Left lung (tissue), 4 donors: ENCODE measurements at regions not wholly inside any gene's neighbourhood (a gene's known extent, or its start where the extent isn't known, plus 50 kb on each side); places are given as distances from the start of the nearest gene placed in this dataset.
A peak's percentile ranks its signal among the peaks of the same experiment; 100 is the strongest.

Experiments used
- ATAC-seq: fragments of 200-7000 bp; cut with Tn5 transposase; one replicate; pipeline ENCODE4 v1.9.1; 2020; ENCODE audit warnings: moderate library complexity
- DNase-seq, 4 donors: peaks; one replicate each; pipeline ENCODE4 v3.0.0-alpha.2; 2013 to 2020
- H3K27ac ChIP-seq, 2 donors: fragments of 200-600 bp; sonication (generic) in 1 of 2; one replicate each; pipeline versions ENCODE4 v1.5.0 to v1.8.0; 2020 to 2021
- H3K27me3 ChIP-seq, 2 donors: fragments of 200-600 bp; sonication (generic) in 1 of 2; one replicate each; pipeline versions ENCODE4 v1.5.0 to v1.8.0; 2020 to 2021
- H3K36me3 ChIP-seq, 2 donors: fragments of 200-600 bp; sonication (generic) in 1 of 2; one replicate each; pipeline versions ENCODE4 v1.5.0 to v1.8.0; 2020 to 2021
- H3K4me1 ChIP-seq, 2 donors: fragments of 200-600 bp; one replicate each; pipeline ENCODE4 v1.8.0; 2021
- H3K4me3 ChIP-seq, 2 donors: fragments of 200-600 bp; sonication (generic) in 1 of 2; one replicate each; pipeline versions ENCODE4 v1.5.0 to v1.8.0; 2020 to 2021; ENCODE audit warnings: mild to moderate bottlenecking in 1 of 2
- H3K9me3 ChIP-seq, 2 donors: fragments of 200-600 bp; sonication (generic) in 1 of 2; one replicate each; pipeline versions ENCODE4 v1.5.0 to v1.8.0; 2020 to 2021
- intact Hi-C, 2 donors: fragments of 100-400 bp; cut with DNase I; formaldehyde crosslinking; loops; one replicate each; pipeline versions ENCODE4 v1.11.2 to v1.14.2; 2022
- TF ChIP-seq, protein P1 (sequence below), 2 donors: fragments of 200-600 bp; sonication (generic) in 1 of 2; IDR thresholded peaks; one replicate each; pipeline versions ENCODE4 v1.5.0 to v1.8.0; 2021; ENCODE audit warnings: antibody characterized with exemption in 2 of 2
- donor health status: DM: no; HTN: yes; CAD: no.
- donor health status: DM: no; HTN: no; CAD: no.

GRCh38 chr7:115441033-115441432 is 519.1 kb downstream of the MDFIC start:
- H3K27me3 ChIP-seq, result no peaks in the 10 kb centered on the region
- no peak for DNase-seq
- intact Hi-C loops, result no loop called here
- TF ChIP-seq, protein P1, sequence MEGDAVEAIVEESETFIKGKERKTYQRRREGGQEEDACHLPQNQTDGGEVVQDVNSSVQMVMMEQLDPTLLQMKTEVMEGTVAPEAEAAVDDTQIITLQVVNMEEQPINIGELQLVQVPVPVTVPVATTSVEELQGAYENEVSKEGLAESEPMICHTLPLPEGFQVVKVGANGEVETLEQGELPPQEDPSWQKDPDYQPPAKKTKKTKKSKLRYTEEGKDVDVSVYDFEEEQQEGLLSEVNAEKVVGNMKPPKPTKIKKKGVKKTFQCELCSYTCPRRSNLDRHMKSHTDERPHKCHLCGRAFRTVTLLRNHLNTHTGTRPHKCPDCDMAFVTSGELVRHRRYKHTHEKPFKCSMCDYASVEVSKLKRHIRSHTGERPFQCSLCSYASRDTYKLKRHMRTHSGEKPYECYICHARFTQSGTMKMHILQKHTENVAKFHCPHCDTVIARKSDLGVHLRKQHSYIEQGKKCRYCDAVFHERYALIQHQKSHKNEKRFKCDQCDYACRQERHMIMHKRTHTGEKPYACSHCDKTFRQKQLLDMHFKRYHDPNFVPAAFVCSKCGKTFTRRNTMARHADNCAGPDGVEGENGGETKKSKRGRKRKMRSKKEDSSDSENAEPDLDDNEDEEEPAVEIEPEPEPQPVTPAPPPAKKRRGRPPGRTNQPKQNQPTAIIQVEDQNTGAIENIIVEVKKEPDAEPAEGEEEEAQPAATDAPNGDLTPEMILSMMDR (IDR thresholded peaks at IDR 0.05), result no peak
- no peak overlapping the region for H3K27ac ChIP-seq
- no peak for ATAC-seq
- H3K9me3 ChIP-seq, result peaks cover 0 to 3% of the 10 kb centered on the region in 2 donors
- H3K4me1 ChIP-seq, result no peaks in the 10 kb centered on the region
- no peak overlapping the region for H3K4me3 ChIP-seq
- no peaks in the 10 kb centered on the region for H3K36me3 ChIP-seq

- no peaks in the 10 kb centered on the region for H3K36me3 ChIP-seq
- TF ChIP-seq, protein P1 (IDR thresholded peaks at IDR 0.05), result no peak
- DNase-seq (no peak), ATAC-seq (no peak)
- intact Hi-C loops, result no loop called here
- H3K9me3 ChIP-seq, result peaks cover 0 to 3% of the 10 kb centered on the region in 2 donors
- no peaks in the 10 kb centered on the region for H3K27me3 ChIP-seq
- H3K4me1 ChIP-seq, result no peaks in the 10 kb centered on the region
- H3K27ac ChIP-seq, result no peak overlapping the region
- no peak overlapping the region for H3K4me3 ChIP-seq
These were observed 513.3 kb downstream of the MDFIC start for GRCh38 chr7:115435178-115435577.

- Histone ChIP-seq H3K36me3 (no peaks in the 10 kb centered on the region), H3K9me3 (no peaks in the 10 kb centered on the region), H3K27ac (no peak overlapping the region), H3K4me3 (no peak overlapping the region), H3K27me3 (no peaks in the 10 kb centered on the region), H3K4me1 (no peaks in the 10 kb centered on the region)
- DNase-seq, result no peak
- intact Hi-C loops, result no loop called here
- TF ChIP-seq, protein P1 (IDR thresholded peaks at IDR 0.05), result no peak
- ATAC-seq, result no peak
These were observed 508.0 kb downstream of the MDFIC start for GRCh38 chr7:115429918-115430317.

DNA sequence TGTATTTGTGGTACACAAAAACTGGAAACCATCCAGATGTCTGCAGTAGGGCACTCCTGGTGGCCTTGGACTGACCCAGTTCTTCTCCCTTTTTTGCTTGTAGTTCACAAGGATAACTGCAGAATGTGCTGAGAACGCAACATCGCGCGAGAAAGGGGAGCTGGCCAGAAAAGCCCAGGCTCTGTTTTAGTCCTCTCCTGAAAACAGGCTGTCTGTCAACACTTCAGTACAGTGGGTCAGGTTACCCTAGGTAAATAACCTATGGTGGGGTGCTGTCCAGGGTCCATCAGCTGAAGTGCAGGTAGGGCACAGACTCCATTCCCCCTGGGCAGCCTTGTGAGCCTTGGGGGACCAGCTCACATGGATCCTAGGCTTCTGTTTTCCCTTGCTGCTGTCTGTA is 495.8 kb downstream of the MDFIC start:
- Histone ChIP-seq H3K36me3 (no peaks in the 10 kb centered on the region), H3K4me3 (no peak overlapping the region), H3K4me1 (no peaks in the 10 kb centered on the region), H3K27me3 (no peaks in the 10 kb centered on the region), H3K9me3 (no peaks in the 10 kb centered on the region), H3K27ac (no peak overlapping the region)
- TF ChIP-seq, protein P1 (IDR thresholded peaks at IDR 0.05), result no peak
- intact Hi-C loops, result no loop called here
- no peak for DNase-seq
- no peak for ATAC-seq

GRCh38 chr7:115410972-115411686 is 489.2 kb downstream of the MDFIC start:
- no peaks in the 10 kb centered on the region for H3K27me3 ChIP-seq
- peak overlapping the region in 1 of 2 donors; percentile 57 for H3K27ac ChIP-seq
- TF ChIP-seq, protein P1 (IDR thresholded peaks at IDR 0.05), result no peak
- H3K9me3 ChIP-seq, result no peaks in the 10 kb centered on the region
- intact Hi-C loops, result no loop called here
- peaks cover 0 to 5% of the 10 kb centered on the region in 2 donors for H3K4me1 ChIP-seq
- ATAC-seq (no peak), DNase-seq (no peak)
- H3K36me3 ChIP-seq, result no peaks in the 10 kb centered on the region
- no peak overlapping the region for H3K4me3 ChIP-seq
